GM13977 (cell line): ENCODE measurements at regions not wholly inside any gene's neighbourhood (a gene's known extent, or its start where the extent isn't known, plus 50 kb on each side); places are given as distances from the start of the nearest gene placed in this dataset.

Experiments
- DNase-seq: peaks from one replicate; pipeline ENCODE4 v3.0.0; 2012; ENCODE audit warnings: low spot score
- CTCF ChIP-seq: IDR thresholded peaks from 2 replicates; pipeline ENCODE4 v1.5.1; 2012; ENCODE audit warnings: mild to moderate bottlenecking, control low read depth; ENCODE audit not compliant: insufficient read depth; ENCODE audit errors: extremely low read depth, missing control alignments
- in situ Hi-C: fragments of 300-500 bp; cut with MboI; formaldehyde crosslinking; loops from one replicate; pipeline ENCODE4 v1.12.0; 2022; ENCODE audit warnings: low sequenced_read_pairs, low pct_unique_long_range_greater_than_20kb, mixed read lengths, inconsistent platforms; ENCODE audit not compliant: unreplicated experiment

DNA sequence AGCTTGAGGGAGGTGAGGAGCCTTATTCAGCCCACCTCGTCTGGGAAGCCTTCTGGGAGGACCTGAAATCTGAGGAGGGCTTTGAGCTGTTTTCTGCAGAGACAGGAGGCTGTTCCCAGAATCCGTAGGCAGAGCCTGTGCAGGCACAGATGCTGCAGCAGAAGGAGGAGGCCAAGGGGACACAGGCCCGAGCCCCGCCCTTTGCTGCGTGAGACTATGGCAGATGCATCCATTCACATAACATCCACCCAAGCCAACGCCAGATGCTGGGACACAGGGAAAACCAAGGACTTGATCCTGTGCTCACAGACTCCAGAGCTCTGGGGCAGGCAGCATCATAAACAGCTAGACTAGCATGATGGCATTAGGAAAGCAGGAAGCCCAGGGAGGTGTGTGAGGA lies 98.2 kb downstream of the KCNF1 start:
- no peak for DNase-seq
- in situ Hi-C loops = no loop called here
- TF ChIP-seq CTCF = no peak

DNA sequence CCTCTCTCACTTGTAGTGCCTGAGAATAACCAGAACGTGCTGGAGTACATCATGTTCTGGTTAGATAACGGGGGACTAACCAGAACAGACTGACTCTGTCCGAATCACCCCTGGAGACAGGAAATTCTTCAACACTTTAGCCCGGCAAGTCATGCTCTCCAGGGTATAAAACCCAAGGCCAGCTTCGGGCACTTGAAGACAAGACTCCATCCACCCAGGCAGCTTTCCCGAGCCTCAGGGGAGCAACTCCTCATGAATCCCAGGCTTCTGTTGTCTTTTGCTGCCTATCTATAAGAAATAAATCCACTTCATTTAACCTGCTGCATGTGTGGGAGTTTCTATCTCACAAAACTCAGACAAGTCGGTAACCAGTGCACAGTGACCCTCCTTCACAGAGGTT lies 99.6 kb downstream of the KCNF1 start:
- no peak for DNase-seq
- in situ Hi-C loops = no loop called here
- no peak for TF ChIP-seq CTCF

- in situ Hi-C loops = no loop called here
- no peak for DNase-seq
- no peak for TF ChIP-seq CTCF
Measured at GRCh38 chr2:11012131-11012693, 100.5 kb downstream of the KCNF1 start.

DNA sequence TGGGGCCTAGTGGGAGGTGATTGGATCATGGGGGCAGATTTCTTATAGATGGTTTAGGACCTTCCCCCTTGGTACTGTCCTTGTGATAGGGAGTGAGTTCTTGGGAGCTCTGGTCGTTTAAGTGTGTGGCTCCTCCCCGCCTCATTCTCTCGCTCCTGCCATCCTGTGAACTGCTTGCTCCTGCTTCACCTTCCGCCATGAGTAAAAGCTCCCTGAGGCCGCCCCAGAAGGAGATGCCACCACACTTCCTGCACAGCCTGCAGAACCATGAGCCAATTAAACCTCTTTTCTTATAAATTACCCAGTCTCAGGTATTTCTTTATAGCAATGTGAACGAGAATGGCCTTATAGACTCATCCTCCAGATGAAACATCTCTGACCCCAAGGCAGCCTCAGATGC lies 101.5 kb downstream of the KCNF1 start:
- no peak for TF ChIP-seq CTCF
- in situ Hi-C loops = no loop called here
- DNase-seq = no peak

GRCh38 chr2:11014026-11014425 lies 102.3 kb downstream of the KCNF1 start:
- DNase-seq = no peak
- no peak for TF ChIP-seq CTCF
- in situ Hi-C loops = no loop called here

DNA sequence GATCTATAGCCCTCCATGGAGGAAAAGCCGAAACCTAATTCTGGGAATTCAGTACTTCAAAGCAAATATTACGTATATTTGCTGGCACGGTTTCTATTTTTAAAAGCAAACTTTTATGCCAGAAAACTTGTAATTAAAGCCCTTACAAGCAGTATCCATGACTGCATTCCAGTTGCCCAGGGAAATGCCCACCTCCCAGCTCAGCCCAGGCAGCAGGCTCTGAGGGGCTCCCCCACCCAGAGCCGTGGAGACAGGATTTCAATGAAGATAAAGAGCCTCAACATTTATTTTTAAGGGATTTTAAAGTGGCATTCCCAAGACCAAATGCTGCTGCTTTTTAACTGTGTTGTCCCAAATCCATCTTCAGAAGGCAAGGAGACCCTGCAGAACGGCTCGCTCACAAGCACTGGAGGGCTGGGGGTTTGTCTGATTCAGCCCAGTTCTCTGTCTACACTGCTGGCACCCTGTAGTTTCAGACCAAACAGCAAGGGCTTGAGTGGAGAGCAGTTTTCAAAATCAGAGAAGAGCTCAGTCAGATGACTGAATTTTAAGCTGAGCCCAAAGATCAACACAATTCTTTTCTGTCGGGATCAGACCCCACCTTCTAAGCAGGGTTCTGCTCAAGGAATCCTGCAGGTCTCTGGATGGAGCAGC lies 105.1 kb downstream of the KCNF1 start:
- TF ChIP-seq CTCF = no peak
- in situ Hi-C loops = no loop called here
- no peak for DNase-seq

- in situ Hi-C loops = no loop called here
- TF ChIP-seq CTCF = no peak
Measured at GRCh38 chr2:11017921-11018320, 106.2 kb downstream of the KCNF1 start.

More at GRCh38 chr2:11017921-11018320, 106.2 kb downstream of the KCNF1 start:
- no peak for DNase-seq
